ENCODE measurements at regions not wholly inside any gene's neighbourhood (a gene's known extent, or its start where the extent isn't known, plus 50 kb on each side); places are given as distances from the start of the nearest gene placed in this dataset.

DNA sequence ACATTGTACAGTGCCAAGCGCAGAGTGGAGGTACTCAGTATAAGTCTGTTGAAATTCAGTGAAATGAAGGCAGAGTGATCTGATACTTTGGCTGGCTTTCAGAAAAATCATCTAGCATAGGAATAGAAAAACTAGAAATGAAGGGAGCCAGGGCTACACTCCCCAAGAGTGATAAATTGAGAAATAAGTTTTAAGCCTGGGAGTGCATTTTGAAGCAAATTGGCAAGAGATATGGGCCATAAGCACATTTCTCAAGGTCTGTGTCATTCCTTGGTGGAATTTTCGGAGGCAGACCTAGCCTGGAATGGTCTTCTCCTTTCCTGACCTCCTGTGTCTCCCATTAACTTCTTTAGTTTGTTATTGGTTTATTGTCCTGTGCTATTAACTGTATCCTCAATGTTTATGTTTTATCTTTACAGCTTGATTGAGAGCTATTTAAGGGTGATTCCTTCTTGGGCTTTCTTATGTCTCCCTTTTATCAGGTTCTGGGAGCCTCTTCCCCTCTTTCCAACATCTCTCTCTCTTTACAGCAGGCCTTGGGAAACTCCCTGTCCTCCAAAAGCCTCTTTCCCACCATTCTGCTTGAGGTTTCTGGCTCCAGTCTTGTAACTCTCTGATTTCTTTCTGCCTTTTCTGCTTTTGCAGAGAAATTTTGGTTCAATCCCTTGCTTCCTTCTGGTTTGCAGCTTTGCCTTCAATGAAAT, 649.5 kb downstream of the SLC4A3 start:
- TF ChIP-seq, protein P1, sequence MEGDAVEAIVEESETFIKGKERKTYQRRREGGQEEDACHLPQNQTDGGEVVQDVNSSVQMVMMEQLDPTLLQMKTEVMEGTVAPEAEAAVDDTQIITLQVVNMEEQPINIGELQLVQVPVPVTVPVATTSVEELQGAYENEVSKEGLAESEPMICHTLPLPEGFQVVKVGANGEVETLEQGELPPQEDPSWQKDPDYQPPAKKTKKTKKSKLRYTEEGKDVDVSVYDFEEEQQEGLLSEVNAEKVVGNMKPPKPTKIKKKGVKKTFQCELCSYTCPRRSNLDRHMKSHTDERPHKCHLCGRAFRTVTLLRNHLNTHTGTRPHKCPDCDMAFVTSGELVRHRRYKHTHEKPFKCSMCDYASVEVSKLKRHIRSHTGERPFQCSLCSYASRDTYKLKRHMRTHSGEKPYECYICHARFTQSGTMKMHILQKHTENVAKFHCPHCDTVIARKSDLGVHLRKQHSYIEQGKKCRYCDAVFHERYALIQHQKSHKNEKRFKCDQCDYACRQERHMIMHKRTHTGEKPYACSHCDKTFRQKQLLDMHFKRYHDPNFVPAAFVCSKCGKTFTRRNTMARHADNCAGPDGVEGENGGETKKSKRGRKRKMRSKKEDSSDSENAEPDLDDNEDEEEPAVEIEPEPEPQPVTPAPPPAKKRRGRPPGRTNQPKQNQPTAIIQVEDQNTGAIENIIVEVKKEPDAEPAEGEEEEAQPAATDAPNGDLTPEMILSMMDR (IDR thresholded peaks at IDR 0.05; ENCODE audit: low read depth, low read length, missing control alignments): no peak
- no peak overlapping the region for H3K4me3 ChIP-seq (replicated peaks; ENCODE audit: low read depth, low read length)
- no peak for DNase-seq (ENCODE audit: extremely low read depth, low read depth)

DNA sequence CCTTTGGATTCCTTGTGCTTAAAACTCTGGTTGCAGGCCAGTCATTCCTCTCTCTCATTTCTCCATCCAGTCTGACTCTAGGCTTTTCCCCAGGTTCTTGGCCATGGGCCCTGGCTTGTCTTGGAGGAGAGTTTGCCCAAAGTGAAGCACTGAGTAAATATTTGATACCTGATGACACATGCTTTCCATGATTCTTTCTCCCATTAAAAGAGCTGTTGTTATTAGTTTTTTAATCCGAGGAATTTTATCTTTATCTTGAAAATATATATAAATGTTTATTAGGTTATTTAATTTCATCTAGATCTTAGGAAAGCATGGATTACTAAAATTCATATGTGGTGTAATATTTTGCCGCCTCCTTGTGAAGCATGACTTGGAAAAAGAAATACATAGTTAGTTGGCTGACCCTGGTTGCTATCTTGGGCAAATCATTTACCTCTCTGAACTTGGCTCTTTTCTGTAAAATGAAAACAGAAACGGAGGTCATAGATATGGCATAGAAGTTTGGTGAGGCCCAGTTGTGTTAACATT, 650.1 kb downstream of the SLC4A3 start:
- TF ChIP-seq, protein P1 (IDR thresholded peaks at IDR 0.05; ENCODE audit: low read depth, low read length, missing control alignments): no peak
- DNase-seq (ENCODE audit: extremely low read depth, low read depth): no peak
- no peak overlapping the region for H3K4me3 ChIP-seq (replicated peaks; ENCODE audit: low read depth, low read length)

DNA sequence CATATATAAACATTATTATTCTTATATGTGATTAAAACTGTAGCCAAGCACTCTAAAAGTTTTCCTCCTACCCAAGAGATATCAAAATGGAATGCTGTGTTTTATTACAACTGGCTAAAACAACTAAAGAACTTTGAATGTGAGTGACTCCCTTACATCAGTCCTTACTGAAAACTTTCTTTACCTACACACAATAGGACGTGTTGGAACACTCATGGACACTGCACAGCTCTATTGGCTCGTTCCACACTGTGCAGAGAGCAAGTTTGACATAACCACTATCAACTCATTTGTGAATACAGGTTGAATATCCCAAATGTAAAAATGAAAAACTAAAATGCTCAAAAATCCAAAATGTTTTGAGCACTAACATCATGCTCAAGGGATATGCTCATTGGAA, 650.6 kb downstream of the SLC4A3 start:
- no peak for DNase-seq (ENCODE audit: extremely low read depth, low read depth)
- no peak overlapping the region for H3K4me3 ChIP-seq (replicated peaks; ENCODE audit: low read depth, low read length)
- TF ChIP-seq, protein P1 (IDR thresholded peaks at IDR 0.05; ENCODE audit: low read depth, low read length, missing control alignments): no peak

DNA sequence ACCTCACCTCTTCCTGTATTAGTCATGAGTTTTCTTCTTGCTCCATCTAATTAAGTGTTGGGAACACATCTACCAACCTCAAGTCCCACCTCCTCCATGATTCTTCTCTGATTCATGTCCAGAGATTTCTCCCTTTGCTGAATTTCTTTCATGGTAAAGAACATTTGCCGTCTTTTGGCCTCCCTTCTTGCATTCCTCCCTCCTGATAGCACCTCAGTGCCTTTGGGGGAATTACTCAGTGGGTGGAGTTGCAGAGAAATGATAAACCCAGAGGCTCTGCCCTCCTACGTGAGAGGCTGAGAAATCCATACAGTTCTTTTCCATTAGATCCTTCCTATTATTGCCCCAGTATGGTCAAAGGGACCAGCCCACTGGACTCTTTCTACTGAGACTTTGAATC, 651.9 kb downstream of the SLC4A3 start:
- DNase-seq (ENCODE audit: extremely low read depth, low read depth): no peak
- TF ChIP-seq, protein P1 (IDR thresholded peaks at IDR 0.05; ENCODE audit: low read depth, low read length, missing control alignments): no peak
- H3K4me3 ChIP-seq (replicated peaks; ENCODE audit: low read depth, low read length): no peak overlapping the region

DNA sequence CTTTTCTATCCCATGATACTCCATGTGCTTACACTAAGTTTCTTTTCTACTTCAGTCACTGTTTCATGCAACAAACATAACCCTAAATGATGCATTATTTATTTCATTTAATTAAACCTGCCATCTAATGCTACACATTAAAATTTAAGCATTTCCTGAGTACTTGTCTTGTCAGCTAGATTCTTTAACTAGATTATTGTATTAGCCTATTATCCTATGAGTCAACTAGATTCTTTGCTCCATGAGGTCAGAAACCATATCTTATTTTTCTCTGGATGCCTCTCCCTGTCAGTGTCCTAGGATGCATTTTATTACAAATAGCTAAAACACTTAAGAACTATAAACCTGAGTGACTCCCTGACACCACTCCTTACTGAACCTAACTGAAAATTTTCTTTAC, 652.4 kb downstream of the SLC4A3 start:
- TF ChIP-seq, protein P1 (IDR thresholded peaks at IDR 0.05; ENCODE audit: low read depth, low read length, missing control alignments): no peak
- no peak for DNase-seq (ENCODE audit: extremely low read depth, low read depth)
- no peak overlapping the region for H3K4me3 ChIP-seq (replicated peaks; ENCODE audit: low read depth, low read length)

DNA sequence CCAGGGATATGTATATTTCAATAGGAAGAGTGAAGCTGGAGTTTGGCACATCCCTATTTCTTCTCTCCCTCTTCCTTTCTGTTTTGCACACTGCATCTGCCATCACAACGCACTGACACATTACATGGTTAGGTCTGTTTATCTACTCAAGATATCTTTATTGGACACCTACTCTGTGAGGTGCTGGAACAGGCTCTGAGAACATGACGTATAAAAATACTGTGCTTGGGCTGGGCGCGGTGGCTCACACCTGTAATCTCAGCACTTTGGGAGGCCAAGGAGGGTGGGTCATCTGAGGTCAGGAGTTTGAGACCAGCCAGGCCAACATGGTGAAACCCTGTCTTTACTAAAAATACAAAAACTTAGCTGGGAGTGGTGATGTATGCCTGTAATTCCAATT, 653.3 kb downstream of the SLC4A3 start:
- TF ChIP-seq, protein P1 (IDR thresholded peaks at IDR 0.05; ENCODE audit: low read depth, low read length, missing control alignments): no peak
- no peak overlapping the region for H3K4me3 ChIP-seq (replicated peaks; ENCODE audit: low read depth, low read length)
- no peak for DNase-seq (ENCODE audit: extremely low read depth, low read depth)

Measured in HFF-Myc (cell line).